Neural progenitor cell (in vitro differentiated cells): ENCODE measurements at regions not wholly inside any gene's neighbourhood (a gene's known extent, or its start where the extent isn't known, plus 50 kb on each side); places are given as distances from the start of the nearest gene placed in this dataset.

Experiments used
- CTCF ChIP-seq: fragments of 200-600 bp; sonication (generic); IDR thresholded peaks from 2 replicates; pipeline ENCODE4 v1.5.1; 2017; ENCODE audit warnings: antibody characterized with exemption, mild to moderate bottlenecking
- EZH2 ChIP-seq: fragments of 200-600 bp; sonication (generic); IDR thresholded peaks from 2 replicates; pipeline ENCODE4 v1.6.1; 2017; ENCODE audit warnings: antibody characterized with exemption, mild to moderate bottlenecking, moderate library complexity

- TF ChIP-seq CTCF, result no peak
- no peak for TF ChIP-seq EZH2
Measured at GRCh38 chr13:56247692-56248091, 893.0 kb upstream of the PRR20A start.
